ENCODE measurements at regions not wholly inside any gene's neighbourhood (a gene's known extent, or its start where the extent isn't known, plus 50 kb on each side); places are given as distances from the start of the nearest gene placed in this dataset.

DNA sequence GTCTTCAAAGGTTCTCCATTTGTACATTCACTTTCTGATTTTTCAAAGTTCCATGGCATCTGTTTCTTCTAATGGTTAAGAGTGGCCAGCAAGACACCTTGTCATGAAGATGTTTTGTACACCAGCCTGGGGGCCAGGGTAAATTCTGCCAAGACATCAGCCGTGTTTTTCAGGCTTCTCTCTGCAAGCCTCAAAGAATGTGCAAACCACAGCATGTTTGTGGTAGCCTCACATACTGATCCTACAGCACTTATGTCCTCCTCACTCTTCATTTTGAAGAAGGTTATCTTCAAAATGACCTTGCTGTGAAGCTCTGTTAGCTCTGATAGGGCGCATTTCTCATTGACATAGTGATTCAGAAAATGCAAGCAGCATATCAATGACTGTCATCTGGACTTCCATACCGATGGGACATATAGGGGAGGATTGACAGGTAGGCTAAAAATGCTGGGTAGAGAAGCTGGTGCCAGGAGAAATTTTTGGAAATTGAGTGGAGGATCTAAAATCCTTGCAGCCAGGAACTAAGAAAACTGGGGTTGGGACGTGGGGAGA lies 59.3 kb upstream of the SPTLC3 start:
- no peak for TF ChIP-seq CTCF (IDR thresholded peaks at IDR 0.05; ENCODE audit: insufficient read depth, low read depth, low read length)
- no peak for TF ChIP-seq EZH2 (IDR thresholded peaks at IDR 0.05; ENCODE audit: insufficient read depth, low read length)
